CD14-positive monocyte (primary cell): ENCODE measurements at regions not wholly inside any gene's neighbourhood (a gene's known extent, or its start where the extent isn't known, plus 50 kb on each side); places are given as distances from the start of the nearest gene placed in this dataset.

ENCODE experiments used
- DNase-seq, 3 donors: peaks; one replicate each; pipeline ENCODE4 v3.0.0-alpha.2; 2011 to 2022
- H2AFZ ChIP-seq: 2 replicates; pipeline ENCODE4 v1.6.0; 2012; ENCODE audit warnings: mild to moderate bottlenecking, low read depth, low read length, inconsistent platforms; ENCODE audit not compliant: insufficient read depth, poor library complexity, severe bottlenecking
- H3K27ac ChIP-seq, 2 donors: 1 replicate in 1 of 2; 2 replicates in 1 of 2; pipeline ENCODE4 v1.5.1; 2012 to 2013; ENCODE audit warnings: low read length in 2 of 2, control low read depth in 1 of 2, inconsistent platforms in 1 of 2, low read depth in 1 of 2, mild to moderate bottlenecking in 1 of 2
- H3K27me3 ChIP-seq, 2 donors: one replicate each; pipeline versions ENCODE4 v1.6.0 to v1.6.1; 2011 to 2013; ENCODE audit warnings: low read length in 2 of 2; ENCODE audit not compliant: control insufficient read depth in 2 of 2, insufficient read depth in 2 of 2
- H3K36me3 ChIP-seq, 2 donors: replicated peaks in 1 of 2; 1 replicate in 1 of 2; 2 replicates in 1 of 2; pipeline versions ENCODE4 v1.5.1 to v1.6.1; 2012 to 2013; ENCODE audit warnings: low read length in 2 of 2, control low read depth in 1 of 2, inconsistent platforms in 1 of 2, mild to moderate bottlenecking in 1 of 2; ENCODE audit not compliant: insufficient read depth in 2 of 2, control insufficient read depth in 1 of 2
- H3K4me1 ChIP-seq, 2 donors: 1 replicate in 1 of 2; 2 replicates in 1 of 2; pipeline versions ENCODE4 v1.5.1 to v1.6.1; 2012 to 2013; ENCODE audit warnings: low read length in 2 of 2, control low read depth in 1 of 2, inconsistent platforms in 1 of 2, mild to moderate bottlenecking in 1 of 2, moderate library complexity in 1 of 2; ENCODE audit not compliant: insufficient read depth in 2 of 2, control insufficient read depth in 1 of 2
- H3K4me2 ChIP-seq: replicated peaks from 2 replicates; pipeline ENCODE3; 2012; ENCODE audit warnings: low read length, moderate library complexity, mild to moderate bottlenecking; ENCODE audit not compliant: poor library complexity, severe bottlenecking; ENCODE audit errors: extremely low read depth
- H3K4me3 ChIP-seq, 3 experiments: fragments of 200-600 bp in 1 of 3; sonication (generic) in 1 of 3; replicated peaks in 1 of 3; 1 replicate in 2 of 3; 2 replicates in 1 of 3; pipeline ENCODE4 v1.5.1; 2011 to 2013; ENCODE audit warnings: low read length in 3 of 3, mild to moderate bottlenecking in 3 of 3, control low read depth in 2 of 3, low read depth in 2 of 3, inconsistent platforms in 1 of 3, moderate library complexity in 1 of 3
- H3K79me2 ChIP-seq: 2 replicates; pipeline ENCODE4 v1.6.0; 2012; ENCODE audit warnings: mild to moderate bottlenecking, control low read depth, inconsistent platforms, low read length, moderate library complexity; ENCODE audit not compliant: insufficient read depth
- H3K9ac ChIP-seq: 2 replicates; pipeline ENCODE4 v1.6.0; 2017; ENCODE audit warnings: low read length, mild to moderate bottlenecking; ENCODE audit not compliant: insufficient read depth, poor library complexity, severe bottlenecking
- H3K9me3 ChIP-seq, 2 donors: replicated peaks in 1 of 2; 1 replicate in 1 of 2; 2 replicates in 1 of 2; pipeline versions ENCODE4 v1.5.1 to v1.6.1; 2012 to 2013; ENCODE audit warnings: low read length in 2 of 2, control low read depth in 1 of 2; ENCODE audit not compliant: control insufficient read depth in 1 of 2, insufficient read depth in 1 of 2
- H4K20me1 ChIP-seq: 2 replicates; pipeline ENCODE4 v1.6.0; 2012; ENCODE audit warnings: mild to moderate bottlenecking, low read length, control low read depth, moderate library complexity; ENCODE audit not compliant: insufficient read depth
- H3K27ac Mint-ChIP-seq, 7 donors: one replicate each; pipeline ENCODE4 v1.8.0; 2020; ENCODE audit warnings: mild to moderate bottlenecking in 7 of 7, mixed read lengths in 7 of 7, moderate library complexity in 6 of 7, inconsistent platforms in 2 of 7
- H3K27me3 Mint-ChIP-seq, 3 donors: one replicate each; pipeline ENCODE4 v1.8.0; 2021 to 2022; ENCODE audit warnings: low read depth in 3 of 3, mild to moderate bottlenecking in 3 of 3, mixed read lengths in 3 of 3, moderate library complexity in 3 of 3, inconsistent platforms in 1 of 3
- H3K36me3 Mint-ChIP-seq, 2 donors: one replicate each; pipeline ENCODE4 v1.8.0; 2020; ENCODE audit warnings: mixed read lengths in 2 of 2, inconsistent platforms in 1 of 2, mild to moderate bottlenecking in 1 of 2
- H3K4me1 Mint-ChIP-seq: one replicate; pipeline ENCODE4 v1.8.0; 2020; ENCODE audit warnings: mild to moderate bottlenecking, mixed read lengths
- H3K4me3 Mint-ChIP-seq, 2 donors: one replicate each; pipeline ENCODE4 v1.8.0; 2020; ENCODE audit warnings: mild to moderate bottlenecking in 2 of 2, mixed read lengths in 2 of 2, moderate library complexity in 1 of 2
- H3K9me3 Mint-ChIP-seq, 7 donors: one replicate each; pipeline ENCODE4 v1.8.0; 2020 to 2022; ENCODE audit warnings: mixed read lengths in 7 of 7, mild to moderate bottlenecking in 6 of 7, moderate library complexity in 6 of 7, inconsistent platforms in 2 of 7
- WGBS: methylation state at CpG from one replicate; pipeline ENCODE4 v1.1.5; 2013; ENCODE audit warnings: missing lambda C conversion rate; ENCODE audit not compliant: insufficient coverage; 5-methylcytosine and 5-hydroxymethylcytosine counted together
- intact Hi-C, 2 donors: fragments of 100-400 bp; cut with micrococcal nuclease; formaldehyde crosslinking; loops; one replicate each; pipeline versions ENCODE4 v1.15.0 to v1.15.1; 2023
- TF ChIP-seq, protein P1 (sequence below): fragments of 200-600 bp; IDR thresholded peaks from one replicate; pipeline ENCODE4 v1.8.0; 2022; ENCODE audit warnings: antibody characterized with exemption, mild to moderate bottlenecking

DNA sequence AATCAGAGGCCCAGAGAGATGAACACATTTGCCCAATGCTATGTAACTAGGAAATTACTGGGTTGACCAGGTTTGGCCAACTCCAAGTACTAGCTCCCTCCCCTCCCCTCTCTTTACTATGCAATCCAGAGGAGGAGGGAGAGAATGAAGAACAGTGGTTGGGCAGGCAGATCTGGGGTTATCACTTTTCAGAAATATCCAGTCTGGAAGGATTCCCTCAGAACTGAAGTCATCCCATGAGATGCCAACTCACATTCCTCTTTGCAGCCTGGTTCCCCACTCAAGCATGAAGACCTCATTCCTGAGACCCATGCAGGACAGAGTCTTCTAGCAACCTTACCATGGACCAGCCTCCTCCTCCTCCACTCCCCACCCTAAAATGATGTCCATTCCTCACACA, 201.1 kb downstream of the TLE3 start:
- no peaks in the 10 kb centered on the region for H3K4me1 ChIP-seq
- Mint-ChIP-seq H3K9me3 (no peaks in the 10 kb centered on the region), H3K36me3 (no peaks in the 10 kb centered on the region), H3K27ac (peak overlapping the region in 1 of 7 donors; percentile 39), H3K4me1 (peaks cover 7% of the 10 kb centered on the region), H3K27me3 (peaks cover 11 to 14% (median 13%) of the 10 kb centered on the region in 3 donors), H3K4me3 (no peak overlapping the region)
- H3K4me3 ChIP-seq: no peak overlapping the region
- H3K9ac ChIP-seq: no peak overlapping the region
- H4K20me1 ChIP-seq: no peaks in the 10 kb centered on the region
- peaks cover 0 to 3% of the 10 kb centered on the region in 2 donors for H3K27me3 ChIP-seq
- TF ChIP-seq, protein P1, sequence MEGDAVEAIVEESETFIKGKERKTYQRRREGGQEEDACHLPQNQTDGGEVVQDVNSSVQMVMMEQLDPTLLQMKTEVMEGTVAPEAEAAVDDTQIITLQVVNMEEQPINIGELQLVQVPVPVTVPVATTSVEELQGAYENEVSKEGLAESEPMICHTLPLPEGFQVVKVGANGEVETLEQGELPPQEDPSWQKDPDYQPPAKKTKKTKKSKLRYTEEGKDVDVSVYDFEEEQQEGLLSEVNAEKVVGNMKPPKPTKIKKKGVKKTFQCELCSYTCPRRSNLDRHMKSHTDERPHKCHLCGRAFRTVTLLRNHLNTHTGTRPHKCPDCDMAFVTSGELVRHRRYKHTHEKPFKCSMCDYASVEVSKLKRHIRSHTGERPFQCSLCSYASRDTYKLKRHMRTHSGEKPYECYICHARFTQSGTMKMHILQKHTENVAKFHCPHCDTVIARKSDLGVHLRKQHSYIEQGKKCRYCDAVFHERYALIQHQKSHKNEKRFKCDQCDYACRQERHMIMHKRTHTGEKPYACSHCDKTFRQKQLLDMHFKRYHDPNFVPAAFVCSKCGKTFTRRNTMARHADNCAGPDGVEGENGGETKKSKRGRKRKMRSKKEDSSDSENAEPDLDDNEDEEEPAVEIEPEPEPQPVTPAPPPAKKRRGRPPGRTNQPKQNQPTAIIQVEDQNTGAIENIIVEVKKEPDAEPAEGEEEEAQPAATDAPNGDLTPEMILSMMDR: no peak
- no peak overlapping the region for H3K27ac ChIP-seq
- H3K36me3 ChIP-seq: no peaks in the 10 kb centered on the region
- intact Hi-C loops: no loop called here
- no peaks in the 10 kb centered on the region for H3K9me3 ChIP-seq
- H3K79me2 ChIP-seq: no peaks in the 10 kb centered on the region
- H3K4me2 ChIP-seq: no peak overlapping the region
- no peak for DNase-seq
- no peak overlapping the region for H2AFZ ChIP-seq

DNA sequence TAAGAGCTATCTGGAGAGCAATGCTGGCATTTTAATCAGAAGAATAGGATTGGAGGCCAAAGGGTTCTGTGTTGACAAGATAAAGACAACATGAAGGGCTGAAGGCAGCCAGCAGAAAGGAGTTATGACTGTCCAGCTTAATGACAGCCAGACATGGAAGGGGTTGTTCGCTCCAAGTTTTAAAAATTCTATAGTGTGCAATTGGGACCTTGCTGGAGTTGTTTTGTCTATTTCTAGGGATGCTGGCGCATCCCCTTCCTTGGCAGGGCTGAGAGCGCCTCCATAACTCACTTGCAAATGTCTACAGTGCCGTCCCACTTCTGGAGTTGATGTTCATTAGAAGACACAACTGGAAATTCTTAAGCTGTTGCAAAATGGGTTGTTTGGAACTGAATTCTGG, 200.7 kb downstream of the TLE3 start:
- Histone ChIP-seq H3K4me2 (no peak overlapping the region), H3K4me3 (no peak overlapping the region), H3K36me3 (no peaks in the 10 kb centered on the region), H3K27ac (no peak overlapping the region), H3K27me3 (peaks cover 0 to 3% of the 10 kb centered on the region in 2 donors), H3K9ac (no peak overlapping the region), H3K79me2 (no peaks in the 10 kb centered on the region), H2AFZ (no peak overlapping the region), H3K9me3 (no peaks in the 10 kb centered on the region), H4K20me1 (no peaks in the 10 kb centered on the region), H3K4me1 (no peaks in the 10 kb centered on the region)
- Mint-ChIP-seq H3K27ac (peak overlapping the region in 1 of 7 donors; percentile 39), H3K4me3 (no peak overlapping the region), H3K9me3 (no peaks in the 10 kb centered on the region), H3K4me1 (peaks cover 7% of the 10 kb centered on the region), H3K36me3 (no peaks in the 10 kb centered on the region), H3K27me3 (peaks cover 10 to 14% (median 13%) of the 10 kb centered on the region in 3 donors)
- 94% methylated on average over 3 of the region's 4 CpGs for WGBS
- TF ChIP-seq, protein P1: no peak
- DNase-seq: no peak
- intact Hi-C loops: no loop called here
